Stimulated activated CD8-positive, alpha-beta memory T cell treated with anti-CD3 and anti-CD28 coated beads, Interleukin-7, amount 100 ng/mL, for 48 hours (primary cell): ENCODE measurements at regions not wholly inside any gene's neighbourhood (a gene's known extent, or its start where the extent isn't known, plus 50 kb on each side); places are given as distances from the start of the nearest gene placed in this dataset.
"Not testable (repeated sequence)": the region's sequence is repeated elsewhere in the genome, so short reads cannot be mapped to it uniquely, and the experiment has no call there.

Experiments
- DNase-seq, 2 donors: peaks; one replicate each; pipeline ENCODE4 v3.0.0-alpha.2; 2020; ENCODE audit warnings: low read depth in 1 of 2; ENCODE audit errors: extremely low read depth in 1 of 2

- no peak for DNase-seq
Measured at GRCh38 chr4:117014236-117014635, 71.1 kb downstream of the TRAM1L1 start.

- DNase-seq: no peak
Measured at GRCh38 chr4:117010671-117011070, 74.7 kb downstream of the TRAM1L1 start.

GRCh38 chr4:117001077-117001476 is 84.3 kb downstream of the TRAM1L1 start:
- no peak for DNase-seq

GRCh38 chr4:116982656-116983055 is 102.7 kb downstream of the TRAM1L1 start:
- DNase-seq: no peak

GRCh38 chr4:116980436-116980835 is 104.9 kb downstream of the TRAM1L1 start:
- DNase-seq: not testable (repeated sequence)

GRCh38 chr4:116959045-116959444 is 126.3 kb downstream of the TRAM1L1 start:
- DNase-seq: no peak

- no peak for DNase-seq
Measured at GRCh38 chr4:116953947-116954346, 131.4 kb downstream of the TRAM1L1 start.

- DNase-seq: no peak
Measured at GRCh38 chr4:116952530-116953136, 132.7 kb downstream of the TRAM1L1 start.

GRCh38 chr4:116949856-116950255 is 135.5 kb downstream of the TRAM1L1 start:
- no peak for DNase-seq

- no peak for DNase-seq
Measured at GRCh38 chr4:116942315-116942714, 143.1 kb downstream of the TRAM1L1 start.

- DNase-seq: no peak
Measured at GRCh38 chr4:116930329-116930728, 155.0 kb downstream of the TRAM1L1 start.

GRCh38 chr4:116926631-116927295 is 158.6 kb downstream of the TRAM1L1 start:
- no peak for DNase-seq

GRCh38 chr4:116925900-116926457 is 159.4 kb downstream of the TRAM1L1 start:
- no peak for DNase-seq

GRCh38 chr4:116923389-116923788 is 162.0 kb downstream of the TRAM1L1 start:
- DNase-seq: no peak

- no peak for DNase-seq
Measured at GRCh38 chr4:116913451-116913850, 171.9 kb downstream of the TRAM1L1 start.

GRCh38 chr4:116906758-116907157 is 178.6 kb downstream of the TRAM1L1 start:
- DNase-seq: no peak

- DNase-seq: no peak
Measured at GRCh38 chr4:116899561-116899960, 185.8 kb downstream of the TRAM1L1 start.

- no peak for DNase-seq
Measured at GRCh38 chr4:116885579-116885978, 199.8 kb downstream of the TRAM1L1 start.

GRCh38 chr4:116882503-116882902 is 202.9 kb downstream of the TRAM1L1 start:
- no peak for DNase-seq

- no peak for DNase-seq
Measured at GRCh38 chr4:116881077-116881476, 204.3 kb downstream of the TRAM1L1 start.

GRCh38 chr4:116880625-116881024 is 204.8 kb downstream of the TRAM1L1 start:
- DNase-seq: no peak

- no peak for DNase-seq
Measured at GRCh38 chr4:116878280-116878679, 207.1 kb downstream of the TRAM1L1 start.
